DOHH2 (cell line): ENCODE measurements at regions not wholly inside any gene's neighbourhood (a gene's known extent, or its start where the extent isn't known, plus 50 kb on each side); places are given as distances from the start of the nearest gene placed in this dataset.

Source experiments
- EZH2phosphoT487 ChIP-seq: fragments of 200-600 bp; sonication (generic); IDR thresholded peaks from 2 replicates; pipeline ENCODE4 v1.6.1; 2017; ENCODE audit warnings: borderline replicate concordance, mild to moderate bottlenecking, antibody characterized with exemption, low read length, moderate library complexity, mixed read lengths
- TF ChIP-seq, protein P1 (sequence below): fragments of 200-600 bp; sonication (generic); IDR thresholded peaks from one replicate; pipeline ENCODE4 v1.5.1; 2014; ENCODE audit warnings: antibody characterized with exemption, mild to moderate bottlenecking, low read depth, low read length; ENCODE audit not compliant: poor library complexity, severe bottlenecking

DNA sequence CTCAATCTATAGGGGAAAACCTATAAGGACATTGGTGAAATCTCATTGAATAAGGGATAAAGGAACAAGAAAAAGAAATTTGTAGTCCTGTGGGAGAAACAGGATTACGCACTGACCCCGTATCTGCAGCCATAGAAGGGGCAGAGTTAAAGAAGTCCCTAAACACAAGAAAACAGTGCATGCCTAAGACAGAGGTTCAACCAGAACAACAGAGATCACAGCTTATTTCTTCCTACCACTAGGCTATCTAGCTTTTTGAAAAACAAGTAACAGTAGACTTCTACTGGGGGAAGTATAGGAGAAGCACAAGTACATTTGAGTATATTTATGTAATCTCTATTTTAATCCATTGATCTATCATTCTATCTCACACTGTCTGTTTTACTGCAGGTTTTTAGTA lies 485.2 kb upstream of the REG3G start:
- TF ChIP-seq, protein P1, sequence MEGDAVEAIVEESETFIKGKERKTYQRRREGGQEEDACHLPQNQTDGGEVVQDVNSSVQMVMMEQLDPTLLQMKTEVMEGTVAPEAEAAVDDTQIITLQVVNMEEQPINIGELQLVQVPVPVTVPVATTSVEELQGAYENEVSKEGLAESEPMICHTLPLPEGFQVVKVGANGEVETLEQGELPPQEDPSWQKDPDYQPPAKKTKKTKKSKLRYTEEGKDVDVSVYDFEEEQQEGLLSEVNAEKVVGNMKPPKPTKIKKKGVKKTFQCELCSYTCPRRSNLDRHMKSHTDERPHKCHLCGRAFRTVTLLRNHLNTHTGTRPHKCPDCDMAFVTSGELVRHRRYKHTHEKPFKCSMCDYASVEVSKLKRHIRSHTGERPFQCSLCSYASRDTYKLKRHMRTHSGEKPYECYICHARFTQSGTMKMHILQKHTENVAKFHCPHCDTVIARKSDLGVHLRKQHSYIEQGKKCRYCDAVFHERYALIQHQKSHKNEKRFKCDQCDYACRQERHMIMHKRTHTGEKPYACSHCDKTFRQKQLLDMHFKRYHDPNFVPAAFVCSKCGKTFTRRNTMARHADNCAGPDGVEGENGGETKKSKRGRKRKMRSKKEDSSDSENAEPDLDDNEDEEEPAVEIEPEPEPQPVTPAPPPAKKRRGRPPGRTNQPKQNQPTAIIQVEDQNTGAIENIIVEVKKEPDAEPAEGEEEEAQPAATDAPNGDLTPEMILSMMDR, result no peak
- TF ChIP-seq EZH2phosphoT487, result no peak
